GM18508 (cell line): ENCODE measurements at regions not wholly inside any gene's neighbourhood (a gene's known extent, or its start where the extent isn't known, plus 50 kb on each side); places are given as distances from the start of the nearest gene placed in this dataset.
A peak's percentile ranks its signal among the peaks of the same experiment; 100 is the strongest.

Experiments used
- ATAC-seq: cut with Tn5 transposase; IDR thresholded peaks from one replicate; pipeline ENCODE4 v1.9.1; 2021; ENCODE audit warnings: moderate number of reproducible peaks; ENCODE audit not compliant: insufficient read depth, unreplicated experiment

GRCh38 chr17:12362853-12363455 is 302.7 kb upstream of the MYOCD start:
- ATAC-seq: no peak

GRCh38 chr17:12365805-12366204 is 299.9 kb upstream of the MYOCD start:
- ATAC-seq: no peak

GRCh38 chr17:12369065-12369464 is 296.6 kb upstream of the MYOCD start:
- ATAC-seq: no peak

- ATAC-seq: no peak
These were observed 289.4 kb upstream of the MYOCD start for GRCh38 chr17:12376276-12376675.

- ATAC-seq: no peak
These were observed 279.5 kb upstream of the MYOCD start for GRCh38 chr17:12386225-12386624.

- no peak for ATAC-seq
These were observed 277.5 kb upstream of the MYOCD start for GRCh38 chr17:12388226-12388625.

GRCh38 chr17:12389421-12389820 is 276.3 kb upstream of the MYOCD start:
- no peak for ATAC-seq

GRCh38 chr17:12390631-12391030 is 275.1 kb upstream of the MYOCD start:
- no peak for ATAC-seq

GRCh38 chr17:12391468-12391867 is 274.2 kb upstream of the MYOCD start:
- no peak for ATAC-seq

GRCh38 chr17:12395733-12396354 is 269.8 kb upstream of the MYOCD start:
- no peak for ATAC-seq

- ATAC-seq: no peak
These were observed 267.1 kb upstream of the MYOCD start for GRCh38 chr17:12398441-12399051.

- no peak for ATAC-seq
These were observed 262.6 kb upstream of the MYOCD start for GRCh38 chr17:12402963-12403622.

GRCh38 chr17:12403881-12404398 is 261.8 kb upstream of the MYOCD start:
- no peak for ATAC-seq

GRCh38 chr17:12406623-12407215 is 259.0 kb upstream of the MYOCD start:
- ATAC-seq: no peak

- no peak for ATAC-seq
These were observed 258.0 kb upstream of the MYOCD start for GRCh38 chr17:12407495-12408252.

GRCh38 chr17:12409082-12409481 is 256.6 kb upstream of the MYOCD start:
- no peak for ATAC-seq

GRCh38 chr17:12410717-12411116 is 255.0 kb upstream of the MYOCD start:
- ATAC-seq: no peak

- no peak for ATAC-seq
These were observed 250.7 kb upstream of the MYOCD start for GRCh38 chr17:12415031-12415430.

GRCh38 chr17:12421077-12421476 is 244.6 kb upstream of the MYOCD start:
- ATAC-seq: no peak

- ATAC-seq: peak; percentile 79
These were observed 243.9 kb upstream of the MYOCD start for GRCh38 chr17:12421646-12422306.
